Gastroesophageal sphincter (tissue), 3 donors: ENCODE measurements at regions not wholly inside any gene's neighbourhood (a gene's known extent, or its start where the extent isn't known, plus 50 kb on each side); places are given as distances from the start of the nearest gene placed in this dataset.

ENCODE experiments used
- CTCF ChIP-seq, 4 experiments: fragments of 200-600 bp in 2 of 4; fragments of 450-650 bp in 2 of 4; sonication (generic) in 1 of 4; IDR thresholded peaks; one replicate each; pipeline ENCODE4 v1.5.1; 2017 to 2019; ENCODE audit warnings: antibody characterized with exemption in 4 of 4, mild to moderate bottlenecking in 2 of 4, moderate library complexity in 2 of 4
- EP300 ChIP-seq: sonication (generic); formaldehyde crosslinking; IDR thresholded peaks from one replicate; pipeline ENCODE4 v1.6.1; 2017; ENCODE audit warnings: antibody characterized with exemption, mild to moderate bottlenecking
- POLR2A ChIP-seq, 2 donors: fragments of 450-650 bp; IDR thresholded peaks; one replicate each; pipeline ENCODE4 v1.6.1; 2017; ENCODE audit warnings: antibody characterized with exemption in 2 of 2, mild to moderate bottlenecking in 2 of 2, moderate library complexity in 1 of 2
- POLR2AphosphoS5 ChIP-seq: sonication (generic); formaldehyde crosslinking; IDR thresholded peaks from one replicate; pipeline ENCODE4 v1.6.1; 2017; ENCODE audit warnings: antibody characterized with exemption

DNA sequence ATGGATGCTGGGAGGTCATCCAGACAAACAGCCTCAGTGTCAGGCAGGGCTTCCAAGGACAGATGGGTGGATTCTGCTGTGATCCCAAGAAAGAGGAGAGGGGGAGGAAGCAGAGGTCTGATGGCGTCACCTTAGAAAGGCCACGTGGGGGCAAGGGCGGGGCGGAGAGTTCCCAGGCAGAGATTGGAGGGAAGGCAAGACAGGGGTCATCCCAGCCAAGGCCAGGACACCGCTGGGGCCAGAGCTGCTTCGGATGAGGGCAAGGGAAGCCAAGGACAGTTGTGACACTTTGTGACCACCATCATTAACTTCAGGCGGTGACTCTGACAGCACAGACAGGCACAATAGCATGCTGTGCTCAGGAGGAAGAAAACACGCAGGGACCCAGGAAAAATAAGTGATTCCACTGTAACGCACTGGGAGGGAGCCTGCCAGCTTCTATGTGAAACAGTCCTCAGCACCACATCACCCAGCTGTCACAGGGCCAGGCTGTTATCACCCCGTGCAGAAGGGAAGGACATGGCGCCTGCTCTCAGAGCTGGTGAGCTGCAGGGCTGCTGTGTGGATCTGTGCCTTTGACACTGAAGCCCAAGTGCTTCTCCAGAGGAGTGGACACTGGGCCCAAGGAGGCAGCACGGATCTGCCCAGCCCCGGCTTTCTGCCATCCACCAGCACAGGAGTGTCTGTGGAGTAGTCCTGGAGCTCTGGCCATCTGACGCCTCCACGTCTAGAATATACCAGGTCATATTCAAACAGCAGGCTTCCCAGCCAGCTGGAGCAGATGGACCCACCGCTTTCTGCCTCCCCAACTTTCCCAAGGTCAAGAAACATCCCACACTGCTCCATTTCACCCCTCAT is 204.1 kb downstream of the NDUFA10 start:
- TF ChIP-seq CTCF (IDR thresholded peaks at IDR 0.05) (no peak), POLR2A (IDR thresholded peaks at IDR 0.05) (no peak), EP300 (no peak), POLR2AphosphoS5 (no peak)
